Fibroblast of upper back skin (primary cell): ENCODE measurements at regions not wholly inside any gene's neighbourhood (a gene's known extent, or its start where the extent isn't known, plus 50 kb on each side); places are given as distances from the start of the nearest gene placed in this dataset.
A peak's percentile ranks its signal among the peaks of the same experiment; 100 is the strongest.

Experiments
- DNase-seq: peaks from one replicate; pipeline ENCODE4 v3.0.0-alpha.2; 2013

GRCh38 chr9:115590011-115590410 is 472.1 kb upstream of the TNC start:
- DNase-seq = peak; percentile 97

- DNase-seq = peak; percentile 99
Measured at GRCh38 chr9:115591584-115591984, 473.6 kb upstream of the TNC start.

GRCh38 chr9:115593587-115594091 is 475.7 kb upstream of the TNC start:
- peak; percentile 79 for DNase-seq

- peak; percentile 80 for DNase-seq
Measured at GRCh38 chr9:115594557-115594956, 476.6 kb upstream of the TNC start.

- DNase-seq = peak; percentile 100
Measured at GRCh38 chr9:115596021-115596745, 478.2 kb upstream of the TNC start.

GRCh38 chr9:115596746-115597080 is 478.8 kb upstream of the TNC start:
- no peak for DNase-seq

- no peak for DNase-seq
Measured at GRCh38 chr9:115597330-115597895, 479.5 kb upstream of the TNC start.

GRCh38 chr9:115598751-115599150 is 480.8 kb upstream of the TNC start:
- DNase-seq = no peak

GRCh38 chr9:115599898-115600297 is 481.9 kb upstream of the TNC start:
- DNase-seq = no peak

- peak; percentile 91 for DNase-seq
Measured at GRCh38 chr9:115601434-115601833, 483.5 kb upstream of the TNC start.

- peak; percentile 99 for DNase-seq
Measured at GRCh38 chr9:115604831-115605483, 487.0 kb upstream of the TNC start.

- no peak for DNase-seq
Measured at GRCh38 chr9:115606838-115607237, 488.9 kb upstream of the TNC start.

GRCh38 chr9:115614326-115614999 is 496.5 kb upstream of the TNC start:
- DNase-seq = no peak

- DNase-seq = peak; percentile 71
Measured at GRCh38 chr9:115615000-115615401, 497.0 kb upstream of the TNC start.

- DNase-seq = peak; percentile 97
Measured at GRCh38 chr9:115615821-115616665, 498.1 kb upstream of the TNC start.

GRCh38 chr9:115616666-115617239 is 498.8 kb upstream of the TNC start:
- no peak for DNase-seq

- peak; percentile 63 for DNase-seq
Measured at GRCh38 chr9:115625251-115625650, 507.3 kb upstream of the TNC start.

GRCh38 chr9:115625954-115626353 is 508.0 kb upstream of the TNC start:
- DNase-seq = no peak

GRCh38 chr9:115627511-115627910 is 509.6 kb upstream of the TNC start:
- no peak for DNase-seq

GRCh38 chr9:115628426-115628825 is 510.5 kb upstream of the TNC start:
- no peak for DNase-seq

- DNase-seq = peak; percentile 56
Measured at GRCh38 chr9:115629879-115630840, 512.2 kb upstream of the TNC start.
